ENCODE measurements at regions not wholly inside any gene's neighbourhood (a gene's known extent, or its start where the extent isn't known, plus 50 kb on each side); places are given as distances from the start of the nearest gene placed in this dataset.
A peak's percentile ranks its signal among the peaks of the same experiment; 100 is the strongest.

- no peak for DNase-seq (ENCODE audit: low read depth in 2 of 2)
These were observed 183.1 kb upstream of the TLE3 start for GRCh38 chr15:70280781-70281180.

- DNase-seq (ENCODE audit: low read depth in 2 of 2), result no peak
These were observed 181.4 kb upstream of the TLE3 start for GRCh38 chr15:70279096-70279495.

- DNase-seq (ENCODE audit: low read depth in 2 of 2), result no peak
These were observed 180.9 kb upstream of the TLE3 start for GRCh38 chr15:70278644-70279043.

- DNase-seq (ENCODE audit: low read depth in 2 of 2), result no peak
These were observed 179.8 kb upstream of the TLE3 start for GRCh38 chr15:70277556-70277955.

- DNase-seq (ENCODE audit: low read depth in 2 of 2), result no peak
These were observed 178.7 kb upstream of the TLE3 start for GRCh38 chr15:70276401-70276800.

- no peak for DNase-seq (ENCODE audit: low read depth in 2 of 2)
These were observed 177.9 kb upstream of the TLE3 start for GRCh38 chr15:70275461-70276138.

- no peak for DNase-seq (ENCODE audit: low read depth in 2 of 2)
These were observed 177.2 kb upstream of the TLE3 start for GRCh38 chr15:70274908-70275307.

GRCh38 chr15:70274255-70274880 lies 176.7 kb upstream of the TLE3 start:
- DNase-seq (ENCODE audit: low read depth in 2 of 2), result no peak

GRCh38 chr15:70273808-70274207 lies 176.1 kb upstream of the TLE3 start:
- no peak for DNase-seq (ENCODE audit: low read depth in 2 of 2)

- DNase-seq (ENCODE audit: low read depth in 2 of 2), result no peak
These were observed 175.0 kb upstream of the TLE3 start for GRCh38 chr15:70272565-70273355.

- peak; percentile 81 to 83 for DNase-seq (ENCODE audit: low read depth in 2 of 2)
These were observed 173.8 kb upstream of the TLE3 start for GRCh38 chr15:70271422-70272088.

GRCh38 chr15:70270752-70271111 lies 173.0 kb upstream of the TLE3 start:
- DNase-seq (ENCODE audit: low read depth in 2 of 2), result no peak

GRCh38 chr15:70269991-70270751 lies 172.5 kb upstream of the TLE3 start:
- DNase-seq (ENCODE audit: low read depth in 2 of 2), result no peak

GRCh38 chr15:70269311-70269911 lies 171.7 kb upstream of the TLE3 start:
- no peak for DNase-seq (ENCODE audit: low read depth in 2 of 2)

- DNase-seq (ENCODE audit: low read depth in 2 of 2), result no peak
These were observed 171.1 kb upstream of the TLE3 start for GRCh38 chr15:70268698-70269251.

- no peak for DNase-seq (ENCODE audit: low read depth in 2 of 2)
These were observed 170.2 kb upstream of the TLE3 start for GRCh38 chr15:70267879-70268278.

- DNase-seq (ENCODE audit: low read depth in 2 of 2), result no peak
These were observed 169.6 kb upstream of the TLE3 start for GRCh38 chr15:70267306-70267705.

- DNase-seq (ENCODE audit: low read depth in 2 of 2), result no peak
These were observed 168.8 kb upstream of the TLE3 start for GRCh38 chr15:70266412-70267121.

- DNase-seq (ENCODE audit: low read depth in 2 of 2), result no peak
These were observed 168.3 kb upstream of the TLE3 start for GRCh38 chr15:70265986-70266385.

- no peak for DNase-seq (ENCODE audit: low read depth in 2 of 2)
These were observed 167.8 kb upstream of the TLE3 start for GRCh38 chr15:70265466-70265978.

Data from fibroblast of skin of left biceps (primary cell).